ENCODE measurements at regions not wholly inside any gene's neighbourhood (a gene's known extent, or its start where the extent isn't known, plus 50 kb on each side); places are given as distances from the start of the nearest gene placed in this dataset.

DNA sequence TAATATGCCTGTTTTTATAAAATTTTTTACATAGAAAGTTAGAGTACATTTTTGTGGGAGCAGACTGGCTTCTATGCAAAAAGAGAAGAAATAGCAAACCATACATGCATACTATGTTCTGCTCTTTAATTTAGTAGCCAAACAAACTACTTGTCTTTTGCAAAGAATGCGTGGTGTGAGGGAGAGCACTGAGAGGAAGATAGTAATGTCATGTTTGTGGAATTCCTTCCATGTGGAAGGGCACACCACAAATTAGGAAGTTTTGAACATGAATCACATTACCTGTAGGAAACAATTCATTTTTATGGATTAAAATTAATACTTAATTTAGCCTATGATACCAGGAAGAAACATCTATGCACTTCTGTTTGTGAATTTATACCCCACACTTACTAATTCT lies 1529.1 kb upstream of the ADGRL3 start:
- TF ChIP-seq POLR2A (IDR thresholded peaks at IDR 0.05; ENCODE audit: low read depth, low read length) (no peak), EZH2 (IDR thresholded peaks at IDR 0.05; ENCODE audit: borderline replicate concordance, low read depth, low read length, severe bottlenecking) (no peak), POLR2AphosphoS5 (IDR thresholded peaks at IDR 0.05; ENCODE audit: insufficient read depth, low read depth, low read length) (no peak), MYC (IDR thresholded peaks at IDR 0.05; ENCODE audit: low read depth, low read length) (no peak)
- TF ChIP-seq, protein P1, sequence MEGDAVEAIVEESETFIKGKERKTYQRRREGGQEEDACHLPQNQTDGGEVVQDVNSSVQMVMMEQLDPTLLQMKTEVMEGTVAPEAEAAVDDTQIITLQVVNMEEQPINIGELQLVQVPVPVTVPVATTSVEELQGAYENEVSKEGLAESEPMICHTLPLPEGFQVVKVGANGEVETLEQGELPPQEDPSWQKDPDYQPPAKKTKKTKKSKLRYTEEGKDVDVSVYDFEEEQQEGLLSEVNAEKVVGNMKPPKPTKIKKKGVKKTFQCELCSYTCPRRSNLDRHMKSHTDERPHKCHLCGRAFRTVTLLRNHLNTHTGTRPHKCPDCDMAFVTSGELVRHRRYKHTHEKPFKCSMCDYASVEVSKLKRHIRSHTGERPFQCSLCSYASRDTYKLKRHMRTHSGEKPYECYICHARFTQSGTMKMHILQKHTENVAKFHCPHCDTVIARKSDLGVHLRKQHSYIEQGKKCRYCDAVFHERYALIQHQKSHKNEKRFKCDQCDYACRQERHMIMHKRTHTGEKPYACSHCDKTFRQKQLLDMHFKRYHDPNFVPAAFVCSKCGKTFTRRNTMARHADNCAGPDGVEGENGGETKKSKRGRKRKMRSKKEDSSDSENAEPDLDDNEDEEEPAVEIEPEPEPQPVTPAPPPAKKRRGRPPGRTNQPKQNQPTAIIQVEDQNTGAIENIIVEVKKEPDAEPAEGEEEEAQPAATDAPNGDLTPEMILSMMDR (IDR thresholded peaks at IDR 0.05; ENCODE audit: extremely low read depth in 1 of 2, insufficient read depth in 1 of 2, low read depth in 1 of 2, low read length in 2 of 2): no peak
- TF ChIP-seq, protein P2, sequence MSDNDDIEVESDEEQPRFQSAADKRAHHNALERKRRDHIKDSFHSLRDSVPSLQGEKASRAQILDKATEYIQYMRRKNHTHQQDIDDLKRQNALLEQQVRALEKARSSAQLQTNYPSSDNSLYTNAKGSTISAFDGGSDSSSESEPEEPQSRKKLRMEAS (IDR thresholded peaks at IDR 0.05; ENCODE audit: insufficient read depth, insufficient read length): no peak
